ENCODE measurements at regions not wholly inside any gene's neighbourhood (a gene's known extent, or its start where the extent isn't known, plus 50 kb on each side); places are given as distances from the start of the nearest gene placed in this dataset.

GRCh38 chr2:45194596-45194995 is 185.3 kb upstream of the SIX2 start:
- H2AK5ac ChIP-seq (ENCODE audit: low read length, severe bottlenecking): no peak overlapping the region
- H3K79me1 ChIP-seq (replicated peaks; ENCODE audit: low read length, poor library complexity, severe bottlenecking): no peaks in the 10 kb centered on the region
- H2BK12ac ChIP-seq (ENCODE audit: low read length in 2 of 2): no peak overlapping the region
- peaks cover 7% of the 10 kb centered on the region for H3K4me1 ChIP-seq (ENCODE audit: control insufficient read depth, insufficient read depth, low read depth, low read length)
- H4K8ac ChIP-seq (ENCODE audit: low read length): no peak overlapping the region
- H3K4ac ChIP-seq (ENCODE audit: low read depth in 1 of 2, low read length in 2 of 2): no peak overlapping the region
- H3K27ac ChIP-seq (ENCODE audit: low read length, poor library complexity, severe bottlenecking): no peak overlapping the region
- H3K4me2 ChIP-seq (ENCODE audit: low read length, poor library complexity, severe bottlenecking): no peak overlapping the region
- no peak overlapping the region for H3K18ac ChIP-seq (ENCODE audit: low read depth in 1 of 2, low read length in 2 of 2)
- H2AFZ ChIP-seq (ENCODE audit: low read depth, low read length): no peak overlapping the region
- H3K27me3 ChIP-seq (ENCODE audit: control insufficient read depth in 1 of 2, insufficient read depth in 1 of 2, low read length in 2 of 2): no peaks in the 10 kb centered on the region
- H4K91ac ChIP-seq (ENCODE audit: low read length): no peak overlapping the region
- WGBS: 82% methylated on average over 3 of the region's 3 CpGs
- H2BK120ac ChIP-seq (ENCODE audit: low read depth, low read length): no peak overlapping the region
- no peak overlapping the region for H3K4me3 ChIP-seq (ENCODE audit: insufficient read depth in 1 of 2, low read depth in 1 of 2, low read length in 2 of 2)
- no peak overlapping the region for H2BK5ac ChIP-seq (ENCODE audit: low read depth, low read length, poor library complexity, severe bottlenecking)
- no peak overlapping the region for H3K14ac ChIP-seq (ENCODE audit: low read length in 2 of 2)
- H2BK15ac ChIP-seq (ENCODE audit: low read depth, poor library complexity, severe bottlenecking): no peak overlapping the region
- H3K36me3 ChIP-seq (ENCODE audit: control insufficient read depth in 1 of 2, insufficient read depth in 2 of 2, low read depth in 1 of 2, low read length in 2 of 2): no peaks in the 10 kb centered on the region
- H3K9ac ChIP-seq (ENCODE audit: low read length): no peak overlapping the region
- no peak for DNase-seq
- H3K23ac ChIP-seq (ENCODE audit: low read length in 2 of 2): no peak overlapping the region
- peaks cover 3% of the 10 kb centered on the region for H3K9me3 ChIP-seq (ENCODE audit: control insufficient read depth, low read length)

GRCh38 chr2:45193581-45193980 is 184.3 kb upstream of the SIX2 start:
- H3K23ac ChIP-seq (ENCODE audit: low read length in 2 of 2): no peak overlapping the region
- WGBS: 88% methylated on average over 3 of the region's 4 CpGs

GRCh38 chr2:45192991-45193390 is 183.7 kb upstream of the SIX2 start:
- H3K9ac ChIP-seq (ENCODE audit: low read length): no peak overlapping the region
- peaks cover 7% of the 10 kb centered on the region for H3K4me1 ChIP-seq (ENCODE audit: control insufficient read depth, insufficient read depth, low read depth, low read length)
- no peak overlapping the region for H4K8ac ChIP-seq (ENCODE audit: low read length)
- no peak overlapping the region for H2AK5ac ChIP-seq (ENCODE audit: low read length, severe bottlenecking)
- H3K27me3 ChIP-seq (ENCODE audit: control insufficient read depth in 1 of 2, insufficient read depth in 1 of 2, low read length in 2 of 2): no peaks in the 10 kb centered on the region
- H3K4me2 ChIP-seq (ENCODE audit: low read length, poor library complexity, severe bottlenecking): no peak overlapping the region
- no peaks in the 10 kb centered on the region for H3K79me1 ChIP-seq (replicated peaks; ENCODE audit: low read length, poor library complexity, severe bottlenecking)
- H2AFZ ChIP-seq (ENCODE audit: low read depth, low read length): no peak overlapping the region
- H3K36me3 ChIP-seq (ENCODE audit: control insufficient read depth in 1 of 2, insufficient read depth in 2 of 2, low read depth in 1 of 2, low read length in 2 of 2): no peaks in the 10 kb centered on the region
- H3K4me3 ChIP-seq (ENCODE audit: insufficient read depth in 1 of 2, low read depth in 1 of 2, low read length in 2 of 2): no peak overlapping the region
- DNase-seq: no peak
- H2BK5ac ChIP-seq (ENCODE audit: low read depth, low read length, poor library complexity, severe bottlenecking): no peak overlapping the region
- H2BK15ac ChIP-seq (ENCODE audit: low read depth, poor library complexity, severe bottlenecking): no peak overlapping the region
- no peak overlapping the region for H2BK120ac ChIP-seq (ENCODE audit: low read depth, low read length)
- H4K91ac ChIP-seq (ENCODE audit: low read length): no peak overlapping the region
- H3K9me3 ChIP-seq (ENCODE audit: control insufficient read depth, low read length): peaks cover under 1% of the 10 kb centered on the region
- H2BK12ac ChIP-seq (ENCODE audit: low read length in 2 of 2): no peak overlapping the region
- WGBS: 89% methylated on average over 3 of the region's 4 CpGs
- no peak overlapping the region for H3K14ac ChIP-seq (ENCODE audit: low read length in 2 of 2)
- no peak overlapping the region for H3K23ac ChIP-seq (ENCODE audit: low read length in 2 of 2)
- H3K27ac ChIP-seq (ENCODE audit: low read length, poor library complexity, severe bottlenecking): no peak overlapping the region
- no peak overlapping the region for H3K18ac ChIP-seq (ENCODE audit: low read depth in 1 of 2, low read length in 2 of 2)
- H3K4ac ChIP-seq (ENCODE audit: low read depth in 1 of 2, low read length in 2 of 2): no peak overlapping the region

More at GRCh38 chr2:45193581-45193980, 184.3 kb upstream of the SIX2 start:
- H4K8ac ChIP-seq (ENCODE audit: low read length): no peak overlapping the region
- no peak overlapping the region for H3K14ac ChIP-seq (ENCODE audit: low read length in 2 of 2)
- H2AFZ ChIP-seq (ENCODE audit: low read depth, low read length): no peak overlapping the region
- no peak overlapping the region for H3K4me2 ChIP-seq (ENCODE audit: low read length, poor library complexity, severe bottlenecking)
- no peaks in the 10 kb centered on the region for H3K27me3 ChIP-seq (ENCODE audit: control insufficient read depth in 1 of 2, insufficient read depth in 1 of 2, low read length in 2 of 2)
- H3K4me1 ChIP-seq (ENCODE audit: control insufficient read depth, insufficient read depth, low read depth, low read length): peaks cover 7% of the 10 kb centered on the region
- no peak for DNase-seq
- no peaks in the 10 kb centered on the region for H3K79me1 ChIP-seq (replicated peaks; ENCODE audit: low read length, poor library complexity, severe bottlenecking)
- no peak overlapping the region for H3K4ac ChIP-seq (ENCODE audit: low read depth in 1 of 2, low read length in 2 of 2)
- no peak overlapping the region for H2AK5ac ChIP-seq (ENCODE audit: low read length, severe bottlenecking)
- H3K27ac ChIP-seq (ENCODE audit: low read length, poor library complexity, severe bottlenecking): no peak overlapping the region
- H3K9ac ChIP-seq (ENCODE audit: low read length): no peak overlapping the region
- no peak overlapping the region for H2BK15ac ChIP-seq (ENCODE audit: low read depth, poor library complexity, severe bottlenecking)
- H4K91ac ChIP-seq (ENCODE audit: low read length): no peak overlapping the region
- H3K18ac ChIP-seq (ENCODE audit: low read depth in 1 of 2, low read length in 2 of 2): no peak overlapping the region
- H2BK5ac ChIP-seq (ENCODE audit: low read depth, low read length, poor library complexity, severe bottlenecking): no peak overlapping the region
- H2BK12ac ChIP-seq (ENCODE audit: low read length in 2 of 2): no peak overlapping the region
- H2BK120ac ChIP-seq (ENCODE audit: low read depth, low read length): no peak overlapping the region
- H3K36me3 ChIP-seq (ENCODE audit: control insufficient read depth in 1 of 2, insufficient read depth in 2 of 2, low read depth in 1 of 2, low read length in 2 of 2): no peaks in the 10 kb centered on the region
- no peak overlapping the region for H3K4me3 ChIP-seq (ENCODE audit: insufficient read depth in 1 of 2, low read depth in 1 of 2, low read length in 2 of 2)
- H3K9me3 ChIP-seq (ENCODE audit: control insufficient read depth, low read length): peaks cover 3% of the 10 kb centered on the region

GRCh38 chr2:45192481-45192880 is 183.2 kb upstream of the SIX2 start:
- Histone ChIP-seq H2BK15ac (ENCODE audit: low read depth, poor library complexity, severe bottlenecking) (no peak overlapping the region), H2BK5ac (ENCODE audit: low read depth, low read length, poor library complexity, severe bottlenecking) (no peak overlapping the region), H3K79me1 (replicated peaks; ENCODE audit: low read length, poor library complexity, severe bottlenecking) (no peaks in the 10 kb centered on the region), H3K27ac (ENCODE audit: low read length, poor library complexity, severe bottlenecking) (no peak overlapping the region), H2BK120ac (ENCODE audit: low read depth, low read length) (no peak overlapping the region), H3K4me3 (ENCODE audit: insufficient read depth in 1 of 2, low read depth in 1 of 2, low read length in 2 of 2) (peak overlapping the region in 1 of 2 experiments; percentile 52), H3K9ac (ENCODE audit: low read length) (peak overlapping the region; percentile 50), H3K36me3 (ENCODE audit: control insufficient read depth in 1 of 2, insufficient read depth in 2 of 2, low read depth in 1 of 2, low read length in 2 of 2) (no peaks in the 10 kb centered on the region), H3K14ac (ENCODE audit: low read length in 2 of 2) (no peak overlapping the region), H4K8ac (ENCODE audit: low read length) (no peak overlapping the region), H2BK12ac (ENCODE audit: low read length in 2 of 2) (no peak overlapping the region), H3K27me3 (ENCODE audit: control insufficient read depth in 1 of 2, insufficient read depth in 1 of 2, low read length in 2 of 2) (no peaks in the 10 kb centered on the region), H4K91ac (ENCODE audit: low read length) (no peak overlapping the region), H3K18ac (ENCODE audit: low read depth in 1 of 2, low read length in 2 of 2) (no peak overlapping the region), H2AFZ (ENCODE audit: low read depth, low read length) (no peak overlapping the region), H3K4me2 (ENCODE audit: low read length, poor library complexity, severe bottlenecking) (no peak overlapping the region), H3K23ac (ENCODE audit: low read length in 2 of 2) (no peak overlapping the region), H3K9me3 (ENCODE audit: control insufficient read depth, low read length) (no peaks in the 10 kb centered on the region), H2AK5ac (ENCODE audit: low read length, severe bottlenecking) (no peak overlapping the region), H3K4ac (ENCODE audit: low read depth in 1 of 2, low read length in 2 of 2) (no peak overlapping the region), H3K4me1 (ENCODE audit: control insufficient read depth, insufficient read depth, low read depth, low read length) (peaks cover 7% of the 10 kb centered on the region)
- no peak for DNase-seq
- WGBS: 92% methylated on average over 3 of the region's 5 CpGs
